PC-3 (cell line): ENCODE measurements at regions not wholly inside any gene's neighbourhood (a gene's known extent, or its start where the extent isn't known, plus 50 kb on each side); places are given as distances from the start of the nearest gene placed in this dataset.

Experiments used
- ATAC-seq: fragments of 200-7000 bp; cut with Tn5 transposase; 2 replicates; pipeline ENCODE4 v1.9.1; 2020; ENCODE audit warnings: mild to moderate bottlenecking, moderate library complexity
- BruUV-seq: library from RNA; stranded (reverse); fragments of 400-500 nt; replicated peaks from 2 replicates; lab custom pipeline; 2021; lab: Mats Ljungman, UMichigan
- CTCF ChIA-PET: fragments of 300-600 bp; sonication (Branson Sonifier 250); formaldehyde crosslinking; loops from one replicate; lab custom pipeline; 2022; ENCODE audit warnings: antibody characterized with exemption; lab: Charles Lee
- POLR2A ChIA-PET: fragments of 300-600 bp; sonication (Branson Sonifier 250); formaldehyde crosslinking; loops from one replicate; lab custom pipeline; 2022; ENCODE audit warnings: antibody characterized with exemption; ENCODE audit not compliant: unreplicated experiment; lab: Charles Lee
- DNase-seq: peaks from one replicate; pipeline ENCODE4 v3.0.0-alpha.2; 2015
- H2AFZ ChIP-seq: fragments of 300-600 bp; sonication (generic); 2 replicates; pipeline ENCODE4 v1.6.0; 2016; ENCODE audit warnings: antibody characterized with exemption, low read length
- H3F3A ChIP-seq: fragments of 300-600 bp; sonication (generic); one replicate; pipeline ENCODE4 v1.6.0; 2017; ENCODE audit warnings: antibody characterized with exemption, low read length, control low read depth, mild to moderate bottlenecking; ENCODE audit not compliant: unreplicated experiment
- H3K27ac ChIP-seq: fragments of 300-600 bp; sonication (generic); 2 replicates; pipeline ENCODE4 v1.5.1; 2016; ENCODE audit warnings: mild to moderate bottlenecking, low read length
- H3K27me3 ChIP-seq: fragments of 300-600 bp; sonication (generic); 2 replicates; pipeline ENCODE4 v1.6.1; 2016; ENCODE audit warnings: low read length, mixed read lengths
- H3K36me3 ChIP-seq: fragments of 300-600 bp; sonication (generic); 2 replicates; pipeline ENCODE4 v1.6.1; 2016; ENCODE audit warnings: low read depth, mixed run types, low read length, mixed read lengths
- H3K4me1 ChIP-seq: fragments of 300-600 bp; sonication (generic); 2 replicates; pipeline ENCODE4 v1.5.1; 2016; ENCODE audit warnings: low read length; ENCODE audit not compliant: insufficient read depth
- H3K4me2 ChIP-seq: fragments of 300-600 bp; sonication (generic); 2 replicates; pipeline ENCODE4 v1.6.0; 2016; ENCODE audit warnings: low read length
- H3K4me3 ChIP-seq: fragments of 300-600 bp; sonication (generic); 2 replicates; pipeline ENCODE4 v1.5.1; 2016; ENCODE audit warnings: mild to moderate bottlenecking, low read length, mixed read lengths
- H3K79me2 ChIP-seq: fragments of 300-600 bp; sonication (generic); 2 replicates; pipeline ENCODE4 v1.6.1; 2017; ENCODE audit warnings: low read length, mixed read lengths
- H3K9ac ChIP-seq: fragments of 300-600 bp; sonication (generic); 2 replicates; pipeline ENCODE4 v1.6.0; 2016; ENCODE audit warnings: mild to moderate bottlenecking, low read length
- H3K9me2 ChIP-seq: fragments of 300-600 bp; sonication (generic); replicated peaks from 2 replicates; pipeline ENCODE4 v1.6.1; 2016; ENCODE audit warnings: mixed run types, low read length, mixed read lengths
- H3K9me3 ChIP-seq: fragments of 300-600 bp; sonication (generic); 2 replicates; pipeline ENCODE4 v1.6.1; 2016; ENCODE audit warnings: low read length, mixed read lengths
- H4K20me1 ChIP-seq: fragments of 300-600 bp; sonication (generic); 2 replicates; pipeline ENCODE4 v1.6.1; 2016; ENCODE audit warnings: low read length, mixed read lengths
- EZH2 ChIP-seq: fragments of 300-600 bp; sonication (generic); IDR thresholded peaks from one replicate; pipeline ENCODE4 v1.6.1; 2017; ENCODE audit warnings: antibody characterized with exemption, mild to moderate bottlenecking, low read length; ENCODE audit not compliant: unreplicated experiment
- EZH2phosphoT487 ChIP-seq: fragments of 300-600 bp; sonication (generic); IDR thresholded peaks from 2 replicates; pipeline ENCODE4 v1.6.1; 2018; ENCODE audit warnings: mild to moderate bottlenecking, antibody characterized with exemption, low read length, borderline replicate concordance
- intact Hi-C: fragments of 100-400 bp; cut with micrococcal nuclease; formaldehyde crosslinking; loops from 2 replicates; pipeline ENCODE4 v1.9.0; 2023
- TF ChIP-seq, protein P1 (sequence below): fragments of 300-600 bp; sonication (generic); conservative IDR thresholded peaks from 2 replicates; pipeline ENCODE4 v1.5.1; 2017; ENCODE audit warnings: antibody characterized with exemption, low read depth, mild to moderate bottlenecking, low read length

DNA sequence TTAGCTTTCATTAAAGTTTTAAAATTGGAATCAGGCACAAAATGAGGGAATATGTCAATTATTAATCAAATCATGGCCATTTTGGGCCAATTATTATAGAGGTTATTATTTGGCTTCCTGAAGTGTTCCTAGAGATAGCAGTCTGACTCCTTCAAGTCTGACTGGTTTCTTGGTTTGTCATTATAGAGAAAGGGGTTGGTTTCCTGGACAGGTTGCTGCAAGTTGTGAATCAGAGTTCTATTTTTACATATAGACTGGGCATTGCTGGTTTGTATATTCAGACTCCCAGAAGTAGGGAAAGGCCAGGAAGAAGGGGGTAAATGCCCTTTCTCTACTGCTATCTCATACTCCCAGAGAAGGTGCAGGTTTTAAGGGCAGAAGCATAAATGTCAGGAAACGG is 121.4 kb upstream of the CEP162 start:
- H3F3A ChIP-seq, result no peaks in the 10 kb centered on the region
- BruUV-seq, result no TSS peak
- DNase-seq (no peak), ATAC-seq (no peak)
- no peaks in the 10 kb centered on the region for H4K20me1 ChIP-seq
- no peaks in the 10 kb centered on the region for H3K9me3 ChIP-seq
- peaks cover 5% of the 10 kb centered on the region for H3K4me1 ChIP-seq
- no peak for TF ChIP-seq EZH2phosphoT487
- TF ChIP-seq, protein P1, sequence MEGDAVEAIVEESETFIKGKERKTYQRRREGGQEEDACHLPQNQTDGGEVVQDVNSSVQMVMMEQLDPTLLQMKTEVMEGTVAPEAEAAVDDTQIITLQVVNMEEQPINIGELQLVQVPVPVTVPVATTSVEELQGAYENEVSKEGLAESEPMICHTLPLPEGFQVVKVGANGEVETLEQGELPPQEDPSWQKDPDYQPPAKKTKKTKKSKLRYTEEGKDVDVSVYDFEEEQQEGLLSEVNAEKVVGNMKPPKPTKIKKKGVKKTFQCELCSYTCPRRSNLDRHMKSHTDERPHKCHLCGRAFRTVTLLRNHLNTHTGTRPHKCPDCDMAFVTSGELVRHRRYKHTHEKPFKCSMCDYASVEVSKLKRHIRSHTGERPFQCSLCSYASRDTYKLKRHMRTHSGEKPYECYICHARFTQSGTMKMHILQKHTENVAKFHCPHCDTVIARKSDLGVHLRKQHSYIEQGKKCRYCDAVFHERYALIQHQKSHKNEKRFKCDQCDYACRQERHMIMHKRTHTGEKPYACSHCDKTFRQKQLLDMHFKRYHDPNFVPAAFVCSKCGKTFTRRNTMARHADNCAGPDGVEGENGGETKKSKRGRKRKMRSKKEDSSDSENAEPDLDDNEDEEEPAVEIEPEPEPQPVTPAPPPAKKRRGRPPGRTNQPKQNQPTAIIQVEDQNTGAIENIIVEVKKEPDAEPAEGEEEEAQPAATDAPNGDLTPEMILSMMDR, result no peak
- no peak for TF ChIP-seq EZH2
- CTCF ChIA-PET, result no interaction called here
- no peaks in the 10 kb centered on the region for H3K36me3 ChIP-seq
- no peak overlapping the region for H3K4me3 ChIP-seq
- no peaks in the 10 kb centered on the region for H3K9me2 ChIP-seq
- no peak overlapping the region for H3K4me2 ChIP-seq
- no peak overlapping the region for H3K9ac ChIP-seq
- no peaks in the 10 kb centered on the region for H3K27me3 ChIP-seq
- POLR2A ChIA-PET, result no interaction called here
- intact Hi-C loops, result loop anchor here (10.0 kb wide), 1 partner anchor 336 kb away; no protein-coding TSS in a partner anchor
- H2AFZ ChIP-seq, result no peak overlapping the region
- H3K27ac ChIP-seq, result no peak overlapping the region
- H3K79me2 ChIP-seq, result no peaks in the 10 kb centered on the region

DNA sequence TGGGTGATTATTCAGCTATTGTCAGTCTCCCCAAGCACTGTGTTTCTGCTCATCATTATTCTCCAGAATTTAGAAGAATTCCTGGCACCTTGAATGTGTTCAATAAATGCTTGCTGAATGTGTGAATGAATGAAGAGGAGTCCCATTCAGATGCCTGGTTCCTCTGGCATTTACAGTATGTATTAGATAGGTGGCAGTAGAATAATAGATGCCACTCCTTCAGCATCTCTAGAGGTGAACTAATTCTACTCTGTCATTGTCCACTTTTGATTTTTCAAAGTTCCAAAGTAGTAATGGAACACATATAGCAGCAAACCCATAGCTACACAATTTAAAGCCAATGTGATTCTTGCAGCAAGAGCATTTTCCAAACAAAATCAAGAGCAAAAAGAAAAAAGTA is 118.9 kb upstream of the CEP162 start:
- H3K79me2 ChIP-seq, result no peaks in the 10 kb centered on the region
- DNase-seq (peak; percentile 11), ATAC-seq (peak; percentile 56)
- CTCF ChIA-PET, result no interaction called here
- TF ChIP-seq EZH2 (no peak), EZH2phosphoT487 (no peak)
- TF ChIP-seq, protein P1, result peak; percentile 59
- no peaks in the 10 kb centered on the region for H4K20me1 ChIP-seq
- H3K9ac ChIP-seq, result no peak overlapping the region
- no peaks in the 10 kb centered on the region for H3K27me3 ChIP-seq
- H3K36me3 ChIP-seq, result no peaks in the 10 kb centered on the region
- BruUV-seq, result no TSS peak
- H3K9me3 ChIP-seq, result no peaks in the 10 kb centered on the region
- no peak overlapping the region for H3K27ac ChIP-seq
- no peaks in the 10 kb centered on the region for H3F3A ChIP-seq
- POLR2A ChIA-PET, result no interaction called here
- no peaks in the 10 kb centered on the region for H3K4me1 ChIP-seq
- H3K4me2 ChIP-seq, result no peak overlapping the region
- intact Hi-C loops, result loop anchor here (2.0 to 10.0 kb wide), 2 partner anchors 222 to 338 kb away; no protein-coding TSS in a partner anchor
- no peak overlapping the region for H3K4me3 ChIP-seq
- H3K9me2 ChIP-seq, result no peaks in the 10 kb centered on the region
- no peak overlapping the region for H2AFZ ChIP-seq

DNA sequence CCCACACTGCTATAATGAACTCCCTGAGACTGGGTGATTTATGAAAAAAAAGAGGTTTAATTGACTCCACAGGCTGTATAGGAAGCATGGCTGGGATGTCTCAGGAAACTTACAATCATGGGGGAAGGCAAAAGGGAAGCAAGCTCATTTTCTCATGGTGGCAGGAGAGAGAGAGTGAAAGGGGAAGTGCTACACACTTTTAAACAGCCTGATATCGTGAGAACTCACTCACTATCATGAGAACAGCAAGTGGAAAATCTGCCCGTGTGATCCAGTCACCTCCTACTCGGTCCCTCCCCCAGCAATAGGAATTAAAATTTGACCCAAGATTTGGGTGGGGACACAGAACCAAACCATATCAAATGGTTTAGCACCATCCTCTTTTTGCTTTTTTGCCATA is 116.6 kb upstream of the CEP162 start:
- ChIA-PET POLR2A (no interaction called here), CTCF (no interaction called here)
- H3K27me3 ChIP-seq, result no peaks in the 10 kb centered on the region
- no peaks in the 10 kb centered on the region for H4K20me1 ChIP-seq
- intact Hi-C loops, result loop anchor here (10.0 kb wide), 1 partner anchor 341 kb away; no protein-coding TSS in a partner anchor
- H3K79me2 ChIP-seq, result no peaks in the 10 kb centered on the region
- H3K4me2 ChIP-seq, result no peak overlapping the region
- no peaks in the 10 kb centered on the region for H3K4me1 ChIP-seq
- ATAC-seq (no peak), DNase-seq (no peak)
- no peaks in the 10 kb centered on the region for H3F3A ChIP-seq
- no peak overlapping the region for H3K27ac ChIP-seq
- TF ChIP-seq, protein P1, result no peak
- no peak for TF ChIP-seq EZH2phosphoT487
- no peak for TF ChIP-seq EZH2
- H3K9me3 ChIP-seq, result no peaks in the 10 kb centered on the region
- no peaks in the 10 kb centered on the region for H3K36me3 ChIP-seq
- H3K4me3 ChIP-seq, result no peak overlapping the region
- no TSS peak for BruUV-seq
- H3K9me2 ChIP-seq, result no peaks in the 10 kb centered on the region
- H3K9ac ChIP-seq, result no peak overlapping the region
- no peak overlapping the region for H2AFZ ChIP-seq
